GM12878 (cell line): ENCODE measurements at regions not wholly inside any gene's neighbourhood (a gene's known extent, or its start where the extent isn't known, plus 50 kb on each side); places are given as distances from the start of the nearest gene placed in this dataset.

Experiments used
- ATAC-seq: fragments of 200-7000 bp; cut with Tn5 transposase; 3 replicates; pipeline ENCODE4 v1.9.1; 2020; ENCODE audit warnings: mild to moderate bottlenecking, moderate library complexity
- BruUV-seq: library from RNA; stranded (reverse); fragments of 400-500 nt; replicated peaks from 2 replicates; lab custom pipeline; 2021; lab: Mats Ljungman, UMichigan
- CTCF ChIA-PET: fragments of 300-600 bp; sonication (Branson Sonifier 250); formaldehyde crosslinking; extraction: SDS; loops from one replicate; lab custom pipeline; 2021; ENCODE audit warnings: inconsistent platforms; lab: Yijun Ruan, JAX
- POLR2A ChIA-PET: fragments of 350-600 bp; formaldehyde crosslinking; extraction: SDS; loops from one replicate; lab custom pipeline; 2021; ENCODE audit warnings: inconsistent platforms; lab: Charles Lee
- RAD21 ChIA-PET: fragments of 300-600 bp; sonication (Branson Sonifier 250); formaldehyde crosslinking; loops from one replicate; lab custom pipeline; 2023; ENCODE audit warnings: antibody characterized with exemption; ENCODE audit not compliant: unreplicated experiment; lab: Charles Lee
- SMC1A ChIA-PET: fragments of 300-600 bp; sonication (Branson Sonifier 250); formaldehyde crosslinking; loops from one replicate; lab custom pipeline; 2023; ENCODE audit not compliant: unreplicated experiment, uncharacterized antibody; lab: Charles Lee
- DNase-seq: peaks from one replicate; pipeline ENCODE4 v3.0.0-alpha.2; 2011; ENCODE audit warnings: low read depth, low spot score
- FAIRE-seq: peaks from 3 replicates; lab custom pipeline; 2011; peaks lifted over from hg19 to GRCh38; lab: Jason Lieb, UNC
- H2AFZ ChIP-seq: 2 replicates; pipeline ENCODE4 v1.6.0; 2011; ENCODE audit warnings: low read depth, low read length, control low read depth; ENCODE audit not compliant: control insufficient read depth
- H3K27ac ChIP-seq: 2 replicates; pipeline ENCODE4 v1.5.1; 2011; ENCODE audit warnings: control low read depth; ENCODE audit not compliant: control insufficient read depth, insufficient read depth
- H3K27me3 ChIP-seq, 2 experiments: replicated peaks in 1 of 2; 2 replicates each; pipeline versions ENCODE4 v1.6.0 to v1.6.1; 2011; ENCODE audit warnings: low read length in 1 of 2; ENCODE audit not compliant: control insufficient read depth in 2 of 2, insufficient read depth in 2 of 2
- H3K36me3 ChIP-seq, 2 experiments: 2 replicates each; pipeline ENCODE4 v1.5.1; 2011; ENCODE audit warnings: low read length in 1 of 2; ENCODE audit not compliant: control insufficient read depth in 2 of 2, insufficient read depth in 2 of 2
- H3K4me1 ChIP-seq: 2 replicates; pipeline ENCODE4 v1.6.1; 2011; ENCODE audit warnings: mild to moderate bottlenecking, low read length, moderate library complexity, mixed read lengths; ENCODE audit not compliant: control insufficient read depth, insufficient read depth
- H3K4me2 ChIP-seq: 2 replicates; pipeline ENCODE4 v1.6.0; 2011; ENCODE audit warnings: control low read depth; ENCODE audit not compliant: control insufficient read depth, insufficient read depth
- H3K4me3 ChIP-seq: fragments of 200-600 bp; sonication (generic); 2 replicates; pipeline ENCODE4 v1.5.1; 2016
- H3K79me2 ChIP-seq: 2 replicates; pipeline ENCODE4 v1.6.0; 2011; ENCODE audit warnings: low read length; ENCODE audit not compliant: control insufficient read depth, insufficient read depth
- H3K9ac ChIP-seq: 2 replicates; pipeline ENCODE4 v1.8.0; 2011; ENCODE audit warnings: low read length, control low read depth, mixed read lengths; ENCODE audit not compliant: control insufficient read depth, insufficient read depth
- H3K9me3 ChIP-seq: replicated peaks from 3 replicates; pipeline ENCODE4 v1.5.1; 2011; ENCODE audit warnings: mild to moderate bottlenecking, low read length; ENCODE audit not compliant: control insufficient read depth, insufficient read depth
- H4K20me1 ChIP-seq: 2 replicates; pipeline ENCODE4 v1.6.0; 2011; ENCODE audit not compliant: control insufficient read depth, insufficient read depth
- BACH1 ChIP-seq: fragments of 450-650 bp; IDR thresholded peaks from 2 replicates; pipeline ENCODE4 v1.6.1; 2017; ENCODE audit warnings: mild to moderate bottlenecking, borderline replicate concordance
- ESRRA ChIP-seq: IDR thresholded peaks from 2 replicates; pipeline ENCODE4 v1.6.1; 2012; ENCODE audit warnings: mild to moderate bottlenecking, low read length, improper control_type of control experiment
- LARP7 ChIP-seq: fragments of 450-650 bp; IDR thresholded peaks from 2 replicates; pipeline ENCODE4 v1.6.1; 2017; ENCODE audit warnings: mild to moderate bottlenecking
- NBN ChIP-seq: fragments of 450-650 bp; IDR thresholded peaks from 2 replicates; pipeline ENCODE4 v1.6.1; 2016
- NR2C1 ChIP-seq: fragments of 450-650 bp; IDR thresholded peaks from 2 replicates; pipeline ENCODE4 v1.6.1; 2017; ENCODE audit warnings: antibody characterized with exemption, mild to moderate bottlenecking, moderate library complexity
- NR2C2 ChIP-seq: IDR thresholded peaks from 2 replicates; pipeline ENCODE4 v1.6.1; 2011; ENCODE audit warnings: borderline replicate concordance, low read depth; ENCODE audit not compliant: control insufficient read depth, insufficient read length
- PML ChIP-seq: IDR thresholded peaks from 2 replicates; pipeline ENCODE4 v1.6.1; 2012; ENCODE audit warnings: low read length, inconsistent platforms
- POLR2A ChIP-seq: IDR thresholded peaks from 2 replicates; pipeline ENCODE4 v1.6.1; 2011; ENCODE audit warnings: low read depth, mild to moderate bottlenecking, low read length
- YY1 ChIP-seq: IDR thresholded peaks from 2 replicates; pipeline ENCODE4 v1.6.1; 2011; ENCODE audit warnings: low read depth, mild to moderate bottlenecking, low read length
- ZNF24 ChIP-seq: fragments of 450-650 bp; IDR thresholded peaks from 2 replicates; pipeline ENCODE4 v1.6.1; 2017; ENCODE audit warnings: antibody characterized with exemption, mild to moderate bottlenecking
- WGBS: methylation state at CpG from one replicate; pipeline ENCODE4 v1.1.6; 2016; ENCODE audit warnings: low lambda C conversion rate; ENCODE audit not compliant: insufficient replicate concordance, insufficient coverage; ENCODE audit errors: missing lambda C conversion rate; 5-methylcytosine and 5-hydroxymethylcytosine counted together
- in situ Hi-C: fragments of 300-500 bp; cut with MboI; formaldehyde crosslinking; loops from 9 replicates; pipeline ENCODE4 v1.14.3; 2018; ENCODE audit warnings: mixed read lengths
- intact Hi-C: fragments of 100-400 bp; cut with micrococcal nuclease; formaldehyde crosslinking; loops from one replicate; pipeline ENCODE4 v1.14.2; 2022; ENCODE audit not compliant: unreplicated experiment
- TF ChIP-seq, protein P1 (sequence below): IDR thresholded peaks from 2 replicates; pipeline ENCODE4 v1.6.1; 2012; ENCODE audit warnings: mild to moderate bottlenecking, low read depth, low read length
- TF ChIP-seq, protein P2 (sequence below): fragments of 450-650 bp; formaldehyde crosslinking; IDR thresholded peaks from 2 replicates; pipeline ENCODE4 v1.4.0; 2020; ENCODE audit warnings: mild to moderate bottlenecking, moderate library complexity

DNA sequence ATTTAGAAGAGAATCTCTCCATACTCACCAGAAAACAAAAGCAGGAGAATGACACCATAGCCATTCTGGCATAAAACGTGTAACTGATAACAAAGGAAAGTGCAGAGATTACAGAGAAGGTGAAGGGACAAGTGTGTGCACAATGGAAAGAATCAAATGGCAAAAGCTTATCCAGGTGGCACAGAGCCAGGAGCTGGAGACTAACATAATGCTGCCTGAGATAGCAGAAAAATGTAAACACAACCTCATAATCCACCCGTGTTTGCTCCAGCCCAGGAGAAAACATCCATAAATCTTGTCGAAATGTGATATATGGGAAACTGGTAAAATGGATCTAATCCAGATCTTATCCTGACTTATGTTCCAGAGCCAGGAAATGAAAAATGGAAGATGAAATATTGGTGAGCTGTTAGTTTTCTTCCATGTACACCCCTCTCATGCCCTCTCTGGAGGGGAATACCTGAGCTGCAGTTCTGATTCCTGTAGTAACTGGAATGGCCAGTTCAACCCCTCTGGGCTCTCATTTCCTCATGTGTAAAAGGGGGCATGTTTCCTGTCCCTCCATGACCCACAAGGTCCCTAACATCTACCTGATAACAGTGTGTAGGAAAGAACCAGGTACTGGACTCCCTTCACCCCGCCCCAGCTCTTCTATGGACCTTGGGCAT lies 212.3 kb upstream of the DAPK1 start:
- Histone ChIP-seq H2AFZ (no peak overlapping the region), H4K20me1 (no peaks in the 10 kb centered on the region), H3K36me3 (no peaks in the 10 kb centered on the region), H3K4me3 (no peak overlapping the region), H3K27me3 (no peaks in the 10 kb centered on the region), H3K27ac (no peak overlapping the region), H3K4me1 (no peaks in the 10 kb centered on the region), H3K79me2 (no peaks in the 10 kb centered on the region), H3K4me2 (no peak overlapping the region), H3K9ac (no peak overlapping the region), H3K9me3 (no peaks in the 10 kb centered on the region)
- DNase-seq (no peak), ATAC-seq (no peak), FAIRE-seq (no peak)
- SMC1A ChIA-PET = no interaction called here
- CTCF ChIA-PET = no interaction called here
- 0% methylated on average over 4 of the region's 4 CpGs for WGBS
- intact Hi-C loops = no loop called here
- in situ Hi-C loops = no loop called here
- RAD21 ChIA-PET = no interaction called here
- POLR2A ChIA-PET = interaction anchor here (0.6 kb wide), 1 partner anchor 478 kb away, joined by 3 read pairs; no protein-coding TSS in a partner anchor
- no TSS peak for BruUV-seq
- no peak for TF ChIP-seq BACH1

DNA sequence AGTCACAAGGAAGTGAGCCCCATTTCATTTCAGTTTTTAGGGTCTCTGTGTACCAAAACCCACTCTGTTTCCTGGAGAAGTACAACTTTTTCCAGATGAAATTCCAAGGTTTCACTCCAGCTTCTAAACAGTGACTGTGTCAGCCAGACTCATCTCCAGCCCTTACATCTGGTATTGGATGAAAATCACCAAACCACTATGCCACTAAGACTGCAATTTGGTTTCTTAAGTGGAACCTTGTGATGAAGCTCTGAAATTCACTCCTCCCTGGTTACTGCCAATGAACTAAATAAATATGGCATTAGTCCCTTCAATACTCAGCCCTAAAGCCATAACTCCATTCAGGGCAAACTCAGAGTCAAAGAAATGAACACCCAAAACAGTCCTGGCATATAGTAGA lies 211.2 kb upstream of the DAPK1 start:
- SMC1A ChIA-PET = no interaction called here
- no peak overlapping the region for H3K4me3 ChIP-seq
- H4K20me1 ChIP-seq = no peaks in the 10 kb centered on the region
- CTCF ChIA-PET = no interaction called here
- H3K4me2 ChIP-seq = no peak overlapping the region
- FAIRE-seq (no peak), ATAC-seq (no peak), DNase-seq (no peak)
- H3K9ac ChIP-seq = no peak overlapping the region
- no peak overlapping the region for H2AFZ ChIP-seq
- no peaks in the 10 kb centered on the region for H3K36me3 ChIP-seq
- RAD21 ChIA-PET = no interaction called here
- H3K27ac ChIP-seq = no peak overlapping the region
- H3K27me3 ChIP-seq = no peaks in the 10 kb centered on the region
- H3K9me3 ChIP-seq = no peaks in the 10 kb centered on the region
- intact Hi-C loops (no loop called here), in situ Hi-C loops (no loop called here)
- POLR2A ChIA-PET = no interaction called here
- H3K4me1 ChIP-seq = no peaks in the 10 kb centered on the region
- H3K79me2 ChIP-seq = no peaks in the 10 kb centered on the region
- BruUV-seq = no TSS peak
- TF ChIP-seq ESRRA (no peak), PML (no peak), POLR2A (no peak), BACH1 (no peak), NR2C1 (no peak), NR2C2 (no peak), YY1 (no peak), LARP7 (no peak), NBN (no peak), ZNF24 (no peak)
- TF ChIP-seq, protein P1, sequence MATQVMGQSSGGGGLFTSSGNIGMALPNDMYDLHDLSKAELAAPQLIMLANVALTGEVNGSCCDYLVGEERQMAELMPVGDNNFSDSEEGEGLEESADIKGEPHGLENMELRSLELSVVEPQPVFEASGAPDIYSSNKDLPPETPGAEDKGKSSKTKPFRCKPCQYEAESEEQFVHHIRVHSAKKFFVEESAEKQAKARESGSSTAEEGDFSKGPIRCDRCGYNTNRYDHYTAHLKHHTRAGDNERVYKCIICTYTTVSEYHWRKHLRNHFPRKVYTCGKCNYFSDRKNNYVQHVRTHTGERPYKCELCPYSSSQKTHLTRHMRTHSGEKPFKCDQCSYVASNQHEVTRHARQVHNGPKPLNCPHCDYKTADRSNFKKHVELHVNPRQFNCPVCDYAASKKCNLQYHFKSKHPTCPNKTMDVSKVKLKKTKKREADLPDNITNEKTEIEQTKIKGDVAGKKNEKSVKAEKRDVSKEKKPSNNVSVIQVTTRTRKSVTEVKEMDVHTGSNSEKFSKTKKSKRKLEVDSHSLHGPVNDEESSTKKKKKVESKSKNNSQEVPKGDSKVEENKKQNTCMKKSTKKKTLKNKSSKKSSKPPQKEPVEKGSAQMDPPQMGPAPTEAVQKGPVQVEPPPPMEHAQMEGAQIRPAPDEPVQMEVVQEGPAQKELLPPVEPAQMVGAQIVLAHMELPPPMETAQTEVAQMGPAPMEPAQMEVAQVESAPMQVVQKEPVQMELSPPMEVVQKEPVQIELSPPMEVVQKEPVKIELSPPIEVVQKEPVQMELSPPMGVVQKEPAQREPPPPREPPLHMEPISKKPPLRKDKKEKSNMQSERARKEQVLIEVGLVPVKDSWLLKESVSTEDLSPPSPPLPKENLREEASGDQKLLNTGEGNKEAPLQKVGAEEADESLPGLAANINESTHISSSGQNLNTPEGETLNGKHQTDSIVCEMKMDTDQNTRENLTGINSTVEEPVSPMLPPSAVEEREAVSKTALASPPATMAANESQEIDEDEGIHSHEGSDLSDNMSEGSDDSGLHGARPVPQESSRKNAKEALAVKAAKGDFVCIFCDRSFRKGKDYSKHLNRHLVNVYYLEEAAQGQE = no peak
- TF ChIP-seq, protein P2, sequence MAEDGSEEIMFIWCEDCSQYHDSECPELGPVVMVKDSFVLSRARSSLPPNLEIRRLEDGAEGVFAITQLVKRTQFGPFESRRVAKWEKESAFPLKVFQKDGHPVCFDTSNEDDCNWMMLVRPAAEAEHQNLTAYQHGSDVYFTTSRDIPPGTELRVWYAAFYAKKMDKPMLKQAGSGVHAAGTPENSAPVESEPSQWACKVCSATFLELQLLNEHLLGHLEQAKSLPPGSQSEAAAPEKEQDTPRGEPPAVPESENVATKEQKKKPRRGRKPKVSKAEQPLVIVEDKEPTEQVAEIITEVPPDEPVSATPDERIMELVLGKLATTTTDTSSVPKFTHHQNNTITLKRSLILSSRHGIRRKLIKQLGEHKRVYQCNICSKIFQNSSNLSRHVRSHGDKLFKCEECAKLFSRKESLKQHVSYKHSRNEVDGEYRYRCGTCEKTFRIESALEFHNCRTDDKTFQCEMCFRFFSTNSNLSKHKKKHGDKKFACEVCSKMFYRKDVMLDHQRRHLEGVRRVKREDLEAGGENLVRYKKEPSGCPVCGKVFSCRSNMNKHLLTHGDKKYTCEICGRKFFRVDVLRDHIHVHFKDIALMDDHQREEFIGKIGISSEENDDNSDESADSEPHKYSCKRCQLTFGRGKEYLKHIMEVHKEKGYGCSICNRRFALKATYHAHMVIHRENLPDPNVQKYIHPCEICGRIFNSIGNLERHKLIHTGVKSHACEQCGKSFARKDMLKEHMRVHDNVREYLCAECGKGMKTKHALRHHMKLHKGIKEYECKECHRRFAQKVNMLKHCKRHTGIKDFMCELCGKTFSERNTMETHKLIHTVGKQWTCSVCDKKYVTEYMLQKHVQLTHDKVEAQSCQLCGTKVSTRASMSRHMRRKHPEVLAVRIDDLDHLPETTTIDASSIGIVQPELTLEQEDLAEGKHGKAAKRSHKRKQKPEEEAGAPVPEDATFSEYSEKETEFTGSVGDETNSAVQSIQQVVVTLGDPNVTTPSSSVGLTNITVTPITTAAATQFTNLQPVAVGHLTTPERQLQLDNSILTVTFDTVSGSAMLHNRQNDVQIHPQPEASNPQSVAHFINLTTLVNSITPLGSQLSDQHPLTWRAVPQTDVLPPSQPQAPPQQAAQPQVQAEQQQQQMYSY (CRISPR knock-in tag) = no peak
